Left renal pelvis (tissue), 4 donors: ENCODE measurements at regions not wholly inside any gene's neighbourhood (a gene's known extent, or its start where the extent isn't known, plus 50 kb on each side); places are given as distances from the start of the nearest gene placed in this dataset.

Experiments used
- DNase-seq, 4 donors: peaks; one replicate each; pipeline ENCODE4 v3.0.0-alpha.2; 2013; ENCODE audit warnings: low read depth in 4 of 4, low spot score in 3 of 4

- no peak for DNase-seq
These were observed 353.1 kb downstream of the IRS1 start for GRCh38 chr2:226446406-226447001.

GRCh38 chr2:226445216-226445861 is 354.3 kb downstream of the IRS1 start:
- DNase-seq, result no peak

GRCh38 chr2:226443112-226443511 is 356.5 kb downstream of the IRS1 start:
- no peak for DNase-seq

- DNase-seq, result no peak
These were observed 359.3 kb downstream of the IRS1 start for GRCh38 chr2:226440127-226440918.

- no peak for DNase-seq
These were observed 360.3 kb downstream of the IRS1 start for GRCh38 chr2:226439337-226439736.

GRCh38 chr2:226435146-226435545 is 364.5 kb downstream of the IRS1 start:
- DNase-seq, result no peak

- DNase-seq, result no peak
These were observed 364.9 kb downstream of the IRS1 start for GRCh38 chr2:226434702-226435101.

- DNase-seq, result no peak
These were observed 368.2 kb downstream of the IRS1 start for GRCh38 chr2:226431288-226431948.

- no peak for DNase-seq
These were observed 370.1 kb downstream of the IRS1 start for GRCh38 chr2:226429476-226429875.

- DNase-seq, result no peak
These were observed 371.9 kb downstream of the IRS1 start for GRCh38 chr2:226427538-226428307.

GRCh38 chr2:226426292-226426736 is 373.3 kb downstream of the IRS1 start:
- DNase-seq, result no peak

- no peak for DNase-seq
These were observed 374.6 kb downstream of the IRS1 start for GRCh38 chr2:226424971-226425370.

- no peak for DNase-seq
These were observed 376.1 kb downstream of the IRS1 start for GRCh38 chr2:226423498-226423960.

GRCh38 chr2:226420646-226421045 is 379.0 kb downstream of the IRS1 start:
- no peak for DNase-seq

GRCh38 chr2:226418521-226418920 is 381.1 kb downstream of the IRS1 start:
- no peak for DNase-seq

GRCh38 chr2:226414335-226414734 is 385.3 kb downstream of the IRS1 start:
- no peak for DNase-seq

GRCh38 chr2:226413498-226414130 is 386.0 kb downstream of the IRS1 start:
- DNase-seq, result no peak

GRCh38 chr2:226411727-226412360 is 387.8 kb downstream of the IRS1 start:
- DNase-seq, result no peak

- no peak for DNase-seq
These were observed 388.4 kb downstream of the IRS1 start for GRCh38 chr2:226411205-226411604.
